Endothelial cell of umbilical vein (primary cell): ENCODE measurements at regions not wholly inside any gene's neighbourhood (a gene's known extent, or its start where the extent isn't known, plus 50 kb on each side); places are given as distances from the start of the nearest gene placed in this dataset.
A peak's percentile ranks its signal among the peaks of the same experiment; 100 is the strongest.

Experiments
- BruUV-seq: library from RNA; stranded (reverse); fragments of 400-500 nt; replicated peaks from 2 replicates; lab custom pipeline; 2021; lab: Mats Ljungman, UMichigan
- CTCF ChIA-PET: fragments of 300-600, 350-600 bp; sonication (Branson Sonifier 250); formaldehyde crosslinking; loops from one replicate; lab custom pipeline; 2021; ENCODE audit warnings: antibody characterized with exemption, inconsistent platforms; lab: Charles Lee
- POLR2A ChIA-PET: fragments of 300-600, 350-600 bp; sonication (Branson Sonifier 250); formaldehyde crosslinking; loops from one replicate; lab custom pipeline; 2021; ENCODE audit warnings: antibody characterized with exemption, inconsistent platforms; lab: Charles Lee
- DNase-seq: peaks from one replicate; pipeline ENCODE4 v3.0.0-alpha.2; 2011; ENCODE audit warnings: low read depth, low spot score
- FAIRE-seq: peaks from 2 replicates; lab custom pipeline; 2011; peaks lifted over from hg19 to GRCh38; lab: Jason Lieb, UNC
- H2AFZ ChIP-seq: 2 replicates; pipeline ENCODE4 v1.6.0; 2012; ENCODE audit warnings: low read depth, low read length, control low read depth, inconsistent platforms
- H3K27ac ChIP-seq: 2 replicates; pipeline ENCODE4 v1.5.1; 2011; ENCODE audit warnings: low read depth, mild to moderate bottlenecking, control low read depth, low read length, moderate library complexity; ENCODE audit not compliant: insufficient read depth
- H3K27me3 ChIP-seq, 2 experiments: 2 replicates each; pipeline versions ENCODE4 v1.6.0 to v1.6.1; 2011; ENCODE audit warnings: low read length in 2 of 2, mixed read lengths in 1 of 2; ENCODE audit not compliant: control insufficient read depth in 2 of 2, insufficient read depth in 2 of 2
- H3K36me3 ChIP-seq, 2 experiments: 2 replicates in 1 of 2; 3 replicates in 1 of 2; pipeline ENCODE4 v1.5.1; 2011; ENCODE audit warnings: low read length in 2 of 2, mild to moderate bottlenecking in 1 of 2, moderate library complexity in 1 of 2; ENCODE audit not compliant: control insufficient read depth in 2 of 2, insufficient read depth in 2 of 2; ENCODE audit errors: extremely low read depth in 1 of 2
- H3K4me1 ChIP-seq: 3 replicates; pipeline ENCODE4 v1.5.1; 2011; ENCODE audit warnings: mild to moderate bottlenecking, low read length; ENCODE audit not compliant: control insufficient read depth, insufficient read depth; ENCODE audit errors: extremely low read depth
- H3K4me2 ChIP-seq: 2 replicates; pipeline ENCODE4 v1.6.1; 2011; ENCODE audit warnings: low read length, control low read depth, mixed read lengths; ENCODE audit not compliant: insufficient read depth
- H3K4me3 ChIP-seq, 3 experiments: fragments of 200-600 bp in 1 of 3; sonication (generic), shearing (Covaris generic) in 1 of 3; replicated peaks in 1 of 3; 2 replicates each; pipeline ENCODE4 v1.5.1; 2011 to 2016; ENCODE audit warnings: control low read depth in 3 of 3, low read length in 3 of 3, mild to moderate bottlenecking in 2 of 3, inconsistent platforms in 1 of 3, low read depth in 1 of 3, moderate library complexity in 1 of 3; ENCODE audit not compliant: insufficient read depth in 1 of 3
- H3K79me2 ChIP-seq: 2 replicates; pipeline ENCODE4 v1.6.0; 2012; ENCODE audit warnings: low read length, inconsistent platforms; ENCODE audit not compliant: control insufficient read depth, insufficient read depth
- H3K9ac ChIP-seq: replicated peaks from 2 replicates; pipeline ENCODE3; 2011; ENCODE audit warnings: low read length, control low read depth; ENCODE audit not compliant: insufficient read depth; ENCODE audit errors: extremely low read depth
- H3K9me1 ChIP-seq: replicated peaks from 3 replicates; pipeline ENCODE4 v1.6.0; 2011; ENCODE audit warnings: mild to moderate bottlenecking, low read length; ENCODE audit not compliant: control insufficient read depth, insufficient read depth; ENCODE audit errors: extremely low read depth
- H3K9me3 ChIP-seq: replicated peaks from 2 replicates; pipeline ENCODE4 v1.5.1; 2012; ENCODE audit warnings: low read length, inconsistent platforms; ENCODE audit not compliant: control insufficient read depth, insufficient read depth
- H4K20me1 ChIP-seq: replicated peaks from 2 replicates; pipeline ENCODE3; 2011; ENCODE audit warnings: mild to moderate bottlenecking, low read length; ENCODE audit not compliant: control insufficient read depth, insufficient read depth; ENCODE audit errors: extremely low read depth
- CTCF ChIP-seq, 2 donors: IDR thresholded peaks; 1 replicate in 1 of 2; 2 replicates in 1 of 2; pipeline ENCODE4 v1.5.1; 2011; ENCODE audit warnings: low read length in 2 of 2, mild to moderate bottlenecking in 2 of 2, moderate library complexity in 2 of 2, control low read depth in 1 of 2, inconsistent platforms in 1 of 2, low read depth in 1 of 2; ENCODE audit not compliant: insufficient read depth in 1 of 2; ENCODE audit errors: extremely low read depth in 1 of 2
- EZH2 ChIP-seq: IDR thresholded peaks from 2 replicates; pipeline ENCODE4 v1.6.1; 2012; ENCODE audit warnings: borderline replicate concordance, low read depth, mild to moderate bottlenecking, moderate library complexity, low read length, inconsistent platforms; ENCODE audit not compliant: severe bottlenecking
- FOS ChIP-seq: IDR thresholded peaks from 2 replicates; pipeline ENCODE4 v1.6.1; 2011; ENCODE audit warnings: mild to moderate bottlenecking, low read length, moderate library complexity, borderline replicate concordance; ENCODE audit not compliant: insufficient read depth
- GATA2 ChIP-seq: IDR thresholded peaks from 2 replicates; pipeline ENCODE4 v1.7.0; 2011; ENCODE audit warnings: low read depth, mild to moderate bottlenecking, moderate library complexity, mixed read lengths, low read length; ENCODE audit not compliant: insufficient read length, insufficient read depth
- JUN ChIP-seq: IDR thresholded peaks from 2 replicates; pipeline ENCODE4 v1.6.1; 2011; ENCODE audit warnings: borderline replicate concordance, low read depth; ENCODE audit not compliant: insufficient read length, insufficient read depth
- MAX ChIP-seq: IDR thresholded peaks from 2 replicates; pipeline ENCODE4 v1.6.1; 2011; ENCODE audit not compliant: insufficient read depth, insufficient read length
- MYC ChIP-seq: IDR thresholded peaks from one replicate; pipeline ENCODE4 v1.6.1; 2011; ENCODE audit warnings: mild to moderate bottlenecking, low read depth, low read length
- POLR2A ChIP-seq: IDR thresholded peaks from 2 replicates; pipeline ENCODE4 v1.6.1; 2012; ENCODE audit warnings: low read depth, mild to moderate bottlenecking, control low read depth, low read length
- POLR2AphosphoS5 ChIP-seq: IDR thresholded peaks from 2 replicates; pipeline ENCODE4 v1.6.1; 2012; ENCODE audit warnings: low read depth, mild to moderate bottlenecking, control low read depth, low read length, moderate library complexity; ENCODE audit not compliant: insufficient read depth
- dilution Hi-C: fragments of 300-500 bp; cut with MboI; formaldehyde crosslinking; loops from one replicate; pipeline ENCODE4 v1.15.0; 2019; ENCODE audit warnings: low sequenced_read_pairs; ENCODE audit not compliant: extremely low pct_ligation_motif_present
- intact Hi-C: fragments of 100-400 bp; cut with micrococcal nuclease; formaldehyde crosslinking; loops from one replicate; pipeline ENCODE4 v1.10.0; 2022

DNA sequence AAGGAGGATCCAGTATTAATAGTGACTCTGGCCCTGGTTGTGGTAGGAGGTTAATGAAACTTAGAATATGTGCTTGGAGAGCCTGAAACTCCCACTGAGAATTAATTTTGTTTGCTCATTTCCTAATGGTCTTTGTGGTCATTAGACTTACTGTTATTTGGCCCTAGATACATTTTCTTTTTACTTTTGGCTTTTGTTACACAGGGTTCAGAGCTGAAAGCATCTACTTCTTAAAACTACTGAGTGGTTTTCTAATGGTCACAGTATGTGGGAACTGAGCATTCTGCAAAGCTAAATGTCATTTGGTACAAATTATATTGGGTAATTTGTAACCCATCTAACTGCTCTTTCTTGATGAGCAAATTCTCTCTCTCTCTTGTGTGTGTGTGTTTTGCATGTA lies 433.4 kb upstream of the IL12A start:
- dilution Hi-C loops: no loop called here
- Histone ChIP-seq H3K4me2 (no peak overlapping the region), H2AFZ (no peak overlapping the region), H3K9me3 (no peaks in the 10 kb centered on the region), H3K36me3 (no peaks in the 10 kb centered on the region), H3K27me3 (peaks cover 2 to 7% of the 10 kb centered on the region in 2 experiments), H3K79me2 (no peaks in the 10 kb centered on the region), H3K9me1 (no peaks in the 10 kb centered on the region), H3K4me3 (no peak overlapping the region), H3K9ac (no peak overlapping the region), H3K27ac (no peak overlapping the region), H4K20me1 (no peaks in the 10 kb centered on the region), H3K4me1 (peaks cover 4% of the 10 kb centered on the region)
- no peak for DNase-seq
- no peak for TF ChIP-seq CTCF (IDR thresholded peaks at IDR 0.05; ENCODE audit: extremely low read depth in 1 of 2, insufficient read depth in 1 of 2, low read depth in 1 of 2, low read length in 2 of 2)
- TF ChIP-seq MAX: no peak
- no peak for TF ChIP-seq JUN
- no peak for TF ChIP-seq MYC
- TF ChIP-seq GATA2: no peak
- ChIA-PET CTCF (no interaction called here), POLR2A (no interaction called here)
- no peak for FAIRE-seq
- intact Hi-C loops: no loop called here
- no TSS peak for BruUV-seq

GRCh38 chr3:159559771-159560170 lies 428.9 kb upstream of the IL12A start:
- dilution Hi-C loops (no loop called here), intact Hi-C loops (no loop called here)
- peaks cover 4% of the 10 kb centered on the region for H3K4me1 ChIP-seq
- H3K9me1 ChIP-seq: no peaks in the 10 kb centered on the region
- no peak overlapping the region for H3K9ac ChIP-seq
- no peaks in the 10 kb centered on the region for H3K36me3 ChIP-seq
- no peaks in the 10 kb centered on the region for H3K9me3 ChIP-seq
- H3K79me2 ChIP-seq: no peaks in the 10 kb centered on the region
- POLR2A ChIA-PET: no interaction called here
- TF ChIP-seq CTCF (IDR thresholded peaks at IDR 0.05; ENCODE audit: extremely low read depth in 1 of 2, insufficient read depth in 1 of 2, low read depth in 1 of 2, low read length in 2 of 2) (no peak), JUN (no peak), POLR2A (no peak), MYC (no peak), MAX (no peak), FOS (peak; percentile 64), GATA2 (peak; percentile 68), POLR2AphosphoS5 (no peak), EZH2 (no peak)
- FAIRE-seq (no peak), DNase-seq (no peak)
- CTCF ChIA-PET: interaction anchor here (1.0 to 3.5 kb wide), 4 partner anchors 8 to 181 kb away, joined by 3 to 12 read pairs (median 4); no protein-coding TSS in a partner anchor
- H3K4me2 ChIP-seq: peak overlapping the region; percentile 32
- H3K27ac ChIP-seq: no peak overlapping the region
- peaks cover 2 to 15% of the 10 kb centered on the region in 2 experiments for H3K27me3 ChIP-seq
- H3K4me3 ChIP-seq: no peak overlapping the region
- H4K20me1 ChIP-seq: no peaks in the 10 kb centered on the region
- H2AFZ ChIP-seq: no peak overlapping the region
- no TSS peak for BruUV-seq
